ENCODE measurements at regions not wholly inside any gene's neighbourhood (a gene's known extent, or its start where the extent isn't known, plus 50 kb on each side); places are given as distances from the start of the nearest gene placed in this dataset.

- no peak for TF ChIP-seq CTCF (IDR thresholded peaks at IDR 0.05)
- TF ChIP-seq EZH2 (IDR thresholded peaks at IDR 0.05; ENCODE audit: borderline replicate concordance, insufficient read depth, low read depth, low read length, poor library complexity, severe bottlenecking), result no peak
Measured at GRCh38 chr20:51129147-51129776, 106.4 kb upstream of the KCNG1 start.
